ENCODE measurements at regions not wholly inside any gene's neighbourhood (a gene's known extent, or its start where the extent isn't known, plus 50 kb on each side); places are given as distances from the start of the nearest gene placed in this dataset.

GRCh38 chr2:7974936-7975335 lies 706.9 kb upstream of the ID2 start:
- Histone ChIP-seq H3K27me3 (no peaks in the 10 kb centered on the region), H3K27ac (no peak overlapping the region), H3K4me3 (no peak overlapping the region), H3K4me1 (replicated peaks in 1 of 2) (no peaks in the 10 kb centered on the region), H3K9me3 (replicated peaks in 1 of 3) (no peaks in the 10 kb centered on the region), H3K36me3 (replicated peaks in 1 of 2) (no peaks in the 10 kb centered on the region)
- TF ChIP-seq, protein P1, sequence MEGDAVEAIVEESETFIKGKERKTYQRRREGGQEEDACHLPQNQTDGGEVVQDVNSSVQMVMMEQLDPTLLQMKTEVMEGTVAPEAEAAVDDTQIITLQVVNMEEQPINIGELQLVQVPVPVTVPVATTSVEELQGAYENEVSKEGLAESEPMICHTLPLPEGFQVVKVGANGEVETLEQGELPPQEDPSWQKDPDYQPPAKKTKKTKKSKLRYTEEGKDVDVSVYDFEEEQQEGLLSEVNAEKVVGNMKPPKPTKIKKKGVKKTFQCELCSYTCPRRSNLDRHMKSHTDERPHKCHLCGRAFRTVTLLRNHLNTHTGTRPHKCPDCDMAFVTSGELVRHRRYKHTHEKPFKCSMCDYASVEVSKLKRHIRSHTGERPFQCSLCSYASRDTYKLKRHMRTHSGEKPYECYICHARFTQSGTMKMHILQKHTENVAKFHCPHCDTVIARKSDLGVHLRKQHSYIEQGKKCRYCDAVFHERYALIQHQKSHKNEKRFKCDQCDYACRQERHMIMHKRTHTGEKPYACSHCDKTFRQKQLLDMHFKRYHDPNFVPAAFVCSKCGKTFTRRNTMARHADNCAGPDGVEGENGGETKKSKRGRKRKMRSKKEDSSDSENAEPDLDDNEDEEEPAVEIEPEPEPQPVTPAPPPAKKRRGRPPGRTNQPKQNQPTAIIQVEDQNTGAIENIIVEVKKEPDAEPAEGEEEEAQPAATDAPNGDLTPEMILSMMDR (IDR thresholded peaks at IDR 0.05) = no peak
- TF ChIP-seq POLR2A (IDR thresholded peaks at IDR 0.05) = no peak
- no peak for DNase-seq
- WGBS, 4 donors = 92 to 97% (median 95%) methylated on average over 5 of the region's 5 CpGs
- intact Hi-C loops (cut with DNase I) = no loop called here

GRCh38 chr2:7976206-7976605 lies 705.6 kb upstream of the ID2 start:
- H3K9me3 ChIP-seq (replicated peaks in 1 of 3) = no peaks in the 10 kb centered on the region
- no peak overlapping the region for H3K4me3 ChIP-seq
- no peaks in the 10 kb centered on the region for H3K27me3 ChIP-seq
- no peaks in the 10 kb centered on the region for H3K4me1 ChIP-seq (replicated peaks in 1 of 2)
- intact Hi-C loops (cut with DNase I) = no loop called here
- 84 to 93% (median 89%) methylated on average over 7 of the region's 7 CpGs for WGBS, 4 donors
- H3K36me3 ChIP-seq (replicated peaks in 1 of 2) = no peaks in the 10 kb centered on the region
- DNase-seq = no peak
- no peak overlapping the region for H3K27ac ChIP-seq
- TF ChIP-seq, protein P1 (IDR thresholded peaks at IDR 0.05) = no peak

DNA sequence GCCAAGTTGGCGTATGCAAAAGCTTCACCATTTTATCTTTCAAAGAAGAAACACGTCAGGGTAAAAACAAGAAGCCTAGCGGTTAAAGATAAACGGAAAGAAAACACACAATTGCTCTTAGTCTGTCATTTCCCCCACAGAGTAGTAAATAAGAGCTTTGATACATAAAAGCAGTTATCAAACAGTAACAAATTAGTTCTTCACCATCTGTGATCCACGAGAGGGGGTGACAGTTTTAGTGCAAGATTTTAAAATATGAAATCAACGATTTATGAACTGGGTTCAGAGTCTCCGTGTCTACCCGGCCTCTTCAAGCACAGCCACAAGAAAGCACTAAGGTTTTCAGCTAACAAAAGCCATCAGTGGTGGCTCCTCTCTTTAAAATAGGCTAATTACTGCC lies 703.9 kb upstream of the ID2 start:
- TF ChIP-seq, protein P1 (IDR thresholded peaks at IDR 0.05) = no peak
- no peak for TF ChIP-seq POLR2A (IDR thresholded peaks at IDR 0.05)
- WGBS, 4 donors = 72 to 81% (median 76%) methylated on average over 8 of the region's 8 CpGs
- no peak for DNase-seq

GRCh38 chr2:7982054-7982453 lies 699.8 kb upstream of the ID2 start:
- H3K9me3 ChIP-seq (replicated peaks in 1 of 3) = no peaks in the 10 kb centered on the region
- H3K27me3 ChIP-seq = no peaks in the 10 kb centered on the region
- no peak overlapping the region for H3K27ac ChIP-seq
- no peaks in the 10 kb centered on the region for H3K4me1 ChIP-seq (replicated peaks in 1 of 2)
- WGBS, 4 donors = 80 to 95% (median 91%) methylated on average over 1 of the region's 1 CpG
- no peaks in the 10 kb centered on the region for H3K36me3 ChIP-seq (replicated peaks in 1 of 2)
- no peak for DNase-seq
- no peak for TF ChIP-seq POLR2A (IDR thresholded peaks at IDR 0.05)
- TF ChIP-seq, protein P1 (IDR thresholded peaks at IDR 0.05) = no peak
- no peak overlapping the region for H3K4me3 ChIP-seq
- intact Hi-C loops (cut with DNase I) = no loop called here

More for the DNA sequence above, 703.9 kb upstream of the ID2 start:
- Histone ChIP-seq H3K27ac (no peak overlapping the region), H3K4me1 (replicated peaks in 1 of 2) (no peaks in the 10 kb centered on the region), H3K27me3 (no peaks in the 10 kb centered on the region), H3K36me3 (replicated peaks in 1 of 2) (no peaks in the 10 kb centered on the region), H3K9me3 (replicated peaks in 1 of 3) (no peaks in the 10 kb centered on the region), H3K4me3 (no peak overlapping the region)
- intact Hi-C loops (cut with DNase I) = no loop called here

Data from adrenal gland (tissue), 9 donors.